Activated T-cell treated with anti-CD3 and anti-CD28 coated beads, Interleukin-2, amount 50 U/mL, for 24 hours (primary cell): ENCODE measurements at regions not wholly inside any gene's neighbourhood (a gene's known extent, or its start where the extent isn't known, plus 50 kb on each side); places are given as distances from the start of the nearest gene placed in this dataset.

Source experiments
- DNase-seq: peaks from one replicate; pipeline ENCODE4 v3.0.0-alpha.2; 2020
- H3K27ac Mint-ChIP-seq: 2 replicates; pipeline ENCODE4 v1.8.0; 2020; ENCODE audit warnings: mild to moderate bottlenecking, mixed read lengths
- H3K27me3 Mint-ChIP-seq: 2 replicates; pipeline ENCODE4 v1.8.0; 2020; ENCODE audit warnings: mixed read lengths
- H3K36me3 Mint-ChIP-seq: 2 replicates; pipeline ENCODE4 v1.8.0; 2020; ENCODE audit warnings: low read depth, mixed read lengths
- H3K4me1 Mint-ChIP-seq: 2 replicates; pipeline ENCODE4 v1.8.0; 2020; ENCODE audit warnings: low read depth, mixed read lengths
- H3K4me3 Mint-ChIP-seq: 2 replicates; pipeline ENCODE4 v1.8.0; 2020; ENCODE audit warnings: mild to moderate bottlenecking, moderate library complexity, mixed read lengths
- H3K9me3 Mint-ChIP-seq: 2 replicates; pipeline ENCODE4 v1.8.0; 2020; ENCODE audit warnings: mixed read lengths

GRCh38 chr15:72948662-72949061, 103.6 kb upstream of the NEO1 start:
- peaks cover 15% of the 10 kb centered on the region for H3K27me3 Mint-ChIP-seq
- H3K27ac Mint-ChIP-seq: no peak overlapping the region
- no peaks in the 10 kb centered on the region for H3K36me3 Mint-ChIP-seq
- H3K4me3 Mint-ChIP-seq: no peak overlapping the region
- H3K9me3 Mint-ChIP-seq: peaks cover 9% of the 10 kb centered on the region
- no peaks in the 10 kb centered on the region for H3K4me1 Mint-ChIP-seq
- DNase-seq: no peak

DNA sequence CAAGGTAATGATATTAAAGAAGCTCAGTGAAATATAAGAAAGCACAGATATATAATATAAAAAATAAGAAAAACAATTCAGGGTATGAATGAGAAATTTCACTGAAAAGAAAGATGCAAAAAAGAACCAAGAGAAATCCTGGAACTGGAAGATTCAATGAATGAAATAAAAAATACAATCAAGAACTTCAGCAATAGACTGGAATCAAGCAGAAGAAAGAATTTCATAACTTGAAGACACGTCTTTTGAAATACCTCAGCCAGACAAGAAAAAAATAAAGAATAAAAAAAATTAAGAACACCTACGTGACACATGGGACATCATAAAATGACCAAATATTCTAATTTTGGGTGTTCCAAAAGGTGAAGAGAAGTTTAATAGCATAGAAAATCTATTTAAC, 104.6 kb upstream of the NEO1 start:
- no peak for DNase-seq
- Mint-ChIP-seq H3K9me3 (peaks cover 9% of the 10 kb centered on the region), H3K36me3 (no peaks in the 10 kb centered on the region), H3K27me3 (peaks cover 15% of the 10 kb centered on the region), H3K4me3 (no peak overlapping the region), H3K27ac (no peak overlapping the region), H3K4me1 (no peaks in the 10 kb centered on the region)

DNA sequence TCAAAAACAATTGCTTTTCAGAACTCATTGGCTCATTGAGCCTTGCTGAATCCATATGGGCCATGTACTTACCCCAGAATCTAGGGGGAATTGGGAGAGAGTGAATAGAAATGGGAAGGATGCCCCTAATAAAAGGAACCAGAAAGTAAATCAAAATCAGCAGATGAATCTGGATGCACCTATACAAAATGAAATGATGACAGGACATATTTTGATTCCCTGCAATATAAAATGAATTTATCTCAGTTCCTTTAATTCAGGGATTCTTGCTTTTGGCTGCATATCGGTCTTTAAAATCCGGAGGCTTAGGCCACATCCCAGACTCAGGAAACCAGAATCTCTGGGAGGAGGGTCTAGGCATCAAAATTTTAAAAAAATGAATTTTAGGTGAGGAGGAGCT, 107.7 kb upstream of the NEO1 start:
- Mint-ChIP-seq H3K36me3 (no peaks in the 10 kb centered on the region), H3K4me1 (no peaks in the 10 kb centered on the region), H3K27ac (no peak overlapping the region), H3K9me3 (peaks cover 9% of the 10 kb centered on the region), H3K4me3 (no peak overlapping the region), H3K27me3 (peaks cover 15% of the 10 kb centered on the region)
- no peak for DNase-seq

- no peaks in the 10 kb centered on the region for H3K4me1 Mint-ChIP-seq
- H3K9me3 Mint-ChIP-seq: no peaks in the 10 kb centered on the region
- H3K36me3 Mint-ChIP-seq: no peaks in the 10 kb centered on the region
- H3K4me3 Mint-ChIP-seq: no peak overlapping the region
- no peak for DNase-seq
- H3K27ac Mint-ChIP-seq: no peak overlapping the region
- peaks cover 24% of the 10 kb centered on the region for H3K27me3 Mint-ChIP-seq
Observed at GRCh38 chr15:72940229-72940622, 112.0 kb upstream of the NEO1 start.

- DNase-seq: no peak
- no peaks in the 10 kb centered on the region for H3K9me3 Mint-ChIP-seq
- H3K4me3 Mint-ChIP-seq: no peak overlapping the region
- peaks cover 28% of the 10 kb centered on the region for H3K27me3 Mint-ChIP-seq
- no peaks in the 10 kb centered on the region for H3K4me1 Mint-ChIP-seq
- no peak overlapping the region for H3K27ac Mint-ChIP-seq
- H3K36me3 Mint-ChIP-seq: no peaks in the 10 kb centered on the region
Observed at GRCh38 chr15:72939514-72940228, 112.6 kb upstream of the NEO1 start.

GRCh38 chr15:72936691-72937679, 115.3 kb upstream of the NEO1 start:
- Mint-ChIP-seq H3K9me3 (no peaks in the 10 kb centered on the region), H3K36me3 (no peaks in the 10 kb centered on the region), H3K27ac (no peak overlapping the region), H3K4me1 (no peaks in the 10 kb centered on the region), H3K4me3 (no peak overlapping the region), H3K27me3 (peaks cover 44% of the 10 kb centered on the region)
- DNase-seq: no peak

GRCh38 chr15:72936237-72936636, 116.0 kb upstream of the NEO1 start:
- Mint-ChIP-seq H3K4me1 (no peaks in the 10 kb centered on the region), H3K36me3 (no peaks in the 10 kb centered on the region), H3K9me3 (no peaks in the 10 kb centered on the region), H3K27me3 (peaks cover 51% of the 10 kb centered on the region), H3K27ac (no peak overlapping the region), H3K4me3 (no peak overlapping the region)
- DNase-seq: no peak

- no peaks in the 10 kb centered on the region for H3K9me3 Mint-ChIP-seq
- no peak overlapping the region for H3K4me3 Mint-ChIP-seq
- no peak for DNase-seq
- peaks cover 53% of the 10 kb centered on the region for H3K27me3 Mint-ChIP-seq
- H3K4me1 Mint-ChIP-seq: no peaks in the 10 kb centered on the region
- H3K27ac Mint-ChIP-seq: no peak overlapping the region
- no peaks in the 10 kb centered on the region for H3K36me3 Mint-ChIP-seq
Observed at GRCh38 chr15:72935521-72935920, 116.7 kb upstream of the NEO1 start.

DNA sequence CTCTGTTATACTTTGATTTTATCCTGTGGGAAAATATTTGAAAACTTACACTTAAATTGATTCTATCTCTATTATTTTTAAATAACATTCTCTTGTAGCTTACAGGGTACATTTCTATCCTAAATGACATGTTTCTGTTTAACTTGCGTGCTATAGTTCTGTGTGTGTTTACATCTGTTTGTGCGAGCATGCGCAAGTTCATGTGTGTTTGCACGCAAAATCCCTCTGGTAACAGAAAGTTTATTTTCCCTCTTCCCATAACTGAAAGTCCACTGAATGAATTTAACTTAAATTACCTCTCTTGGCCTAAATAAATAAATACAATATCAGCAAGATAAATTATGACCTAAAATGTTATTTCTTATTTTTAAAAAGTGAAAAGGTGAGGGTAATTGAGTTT, 117.3 kb upstream of the NEO1 start:
- H3K27me3 Mint-ChIP-seq: peaks cover 59% of the 10 kb centered on the region
- H3K36me3 Mint-ChIP-seq: no peaks in the 10 kb centered on the region

DNA sequence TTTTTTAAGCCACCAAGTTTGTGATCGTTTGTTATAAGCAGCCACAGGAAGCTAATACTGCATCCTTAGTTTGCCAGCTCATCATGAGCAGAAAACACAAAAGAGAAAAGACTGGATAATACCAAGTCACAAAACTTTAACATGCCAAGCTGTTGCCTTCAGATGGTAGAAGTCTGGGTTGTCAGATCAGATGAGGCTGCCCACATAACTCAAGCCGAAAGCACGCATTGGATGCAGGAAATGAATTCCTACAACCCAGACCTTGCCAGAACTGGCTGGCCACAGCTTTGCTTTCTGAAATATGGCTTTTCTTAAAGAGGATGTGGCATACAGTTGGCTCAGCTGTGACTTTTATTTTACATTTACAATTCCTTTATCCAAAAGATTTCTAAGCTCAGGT, 118.3 kb upstream of the NEO1 start:
- peaks cover 65% of the 10 kb centered on the region for H3K27me3 Mint-ChIP-seq
- no peak overlapping the region for H3K27ac Mint-ChIP-seq
- H3K36me3 Mint-ChIP-seq: no peaks in the 10 kb centered on the region

More for the DNA sequence above, 117.3 kb upstream of the NEO1 start:
- Mint-ChIP-seq H3K27ac (no peak overlapping the region), H3K4me3 (no peak overlapping the region), H3K4me1 (no peaks in the 10 kb centered on the region), H3K9me3 (no peaks in the 10 kb centered on the region)
- DNase-seq: no peak

DNA sequence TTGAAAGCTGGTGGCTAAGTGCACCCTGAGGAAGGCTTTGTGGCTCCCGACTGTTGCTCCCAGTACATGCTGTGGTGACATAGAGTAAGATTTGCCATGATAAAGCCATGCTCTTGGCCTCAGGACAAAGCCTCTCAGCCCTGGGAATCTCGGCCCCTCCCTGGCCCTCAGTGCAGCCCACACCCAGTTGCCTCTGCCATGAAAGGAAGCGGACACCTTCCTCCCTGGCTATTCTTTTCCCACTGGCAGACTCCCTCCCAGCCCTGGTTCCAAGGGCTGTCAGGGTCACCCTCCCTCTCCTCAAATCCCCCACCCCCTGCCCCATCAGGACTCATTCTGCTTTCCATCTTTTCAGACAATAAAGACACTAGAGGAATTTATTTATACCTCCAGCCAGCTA, 119.8 kb upstream of the NEO1 start:
- H3K27ac Mint-ChIP-seq: no peak overlapping the region
- no peak overlapping the region for H3K4me3 Mint-ChIP-seq
- no peaks in the 10 kb centered on the region for H3K36me3 Mint-ChIP-seq
- H3K9me3 Mint-ChIP-seq: no peaks in the 10 kb centered on the region
- H3K27me3 Mint-ChIP-seq: peaks cover 69% of the 10 kb centered on the region
- peaks cover 1% of the 10 kb centered on the region for H3K4me1 Mint-ChIP-seq
- DNase-seq: no peak

More for the DNA sequence above, 118.3 kb upstream of the NEO1 start:
- H3K9me3 Mint-ChIP-seq: no peaks in the 10 kb centered on the region
- H3K4me3 Mint-ChIP-seq: no peak overlapping the region
- H3K4me1 Mint-ChIP-seq: no peaks in the 10 kb centered on the region
- DNase-seq: no peak

GRCh38 chr15:72927451-72927850, 124.8 kb upstream of the NEO1 start:
- H3K9me3 Mint-ChIP-seq: no peaks in the 10 kb centered on the region
- H3K27ac Mint-ChIP-seq: no peak overlapping the region
- no peaks in the 10 kb centered on the region for H3K36me3 Mint-ChIP-seq
- no peak for DNase-seq
- peaks cover 9% of the 10 kb centered on the region for H3K4me1 Mint-ChIP-seq
- peaks cover 42% of the 10 kb centered on the region for H3K27me3 Mint-ChIP-seq
- H3K4me3 Mint-ChIP-seq: no peak overlapping the region

- Mint-ChIP-seq H3K4me1 (peaks cover 9% of the 10 kb centered on the region), H3K36me3 (no peaks in the 10 kb centered on the region), H3K27ac (no peak overlapping the region), H3K9me3 (no peaks in the 10 kb centered on the region), H3K27me3 (peaks cover 33% of the 10 kb centered on the region), H3K4me3 (no peak overlapping the region)
- DNase-seq: no peak
Observed at GRCh38 chr15:72925661-72926060, 126.6 kb upstream of the NEO1 start.

GRCh38 chr15:72923289-72923688, 129.0 kb upstream of the NEO1 start:
- H3K9me3 Mint-ChIP-seq: no peaks in the 10 kb centered on the region
- H3K4me3 Mint-ChIP-seq: no peak overlapping the region
- H3K4me1 Mint-ChIP-seq: peaks cover 9% of the 10 kb centered on the region
- no peak for DNase-seq
- no peak overlapping the region for H3K27ac Mint-ChIP-seq
- peaks cover 16% of the 10 kb centered on the region for H3K27me3 Mint-ChIP-seq
- H3K36me3 Mint-ChIP-seq: no peaks in the 10 kb centered on the region

GRCh38 chr15:72920551-72920950, 131.7 kb upstream of the NEO1 start:
- no peaks in the 10 kb centered on the region for H3K9me3 Mint-ChIP-seq
- H3K4me3 Mint-ChIP-seq: no peak overlapping the region
- no peaks in the 10 kb centered on the region for H3K4me1 Mint-ChIP-seq
- no peak overlapping the region for H3K27ac Mint-ChIP-seq
- no peak for DNase-seq
- no peaks in the 10 kb centered on the region for H3K36me3 Mint-ChIP-seq
- peaks cover 5% of the 10 kb centered on the region for H3K27me3 Mint-ChIP-seq
